Upper lobe of right lung (tissue), 1 donor: ENCODE measurements at regions not wholly inside any gene's neighbourhood (a gene's known extent, or its start where the extent isn't known, plus 50 kb on each side); places are given as distances from the start of the nearest gene placed in this dataset.
A peak's percentile ranks its signal among the peaks of the same experiment; 100 is the strongest.

Experiments used
- ATAC-seq: fragments of 200-7000 bp; cut with Tn5 transposase; one replicate; pipeline ENCODE4 v1.9.1; 2020; ENCODE audit warnings: mild to moderate bottlenecking, moderate library complexity
- DNase-seq: peaks from one replicate; pipeline ENCODE4 v3.0.0-alpha.2; 2020
- H3K27ac ChIP-seq: fragments of 200-600 bp; one replicate; pipeline ENCODE4 v1.8.0; 2022
- H3K27me3 ChIP-seq: fragments of 200-600 bp; one replicate; pipeline ENCODE4 v1.8.0; 2022; ENCODE audit warnings: mild to moderate bottlenecking
- H3K36me3 ChIP-seq: fragments of 200-600 bp; one replicate; pipeline ENCODE4 v1.8.0; 2022
- H3K4me1 ChIP-seq: fragments of 200-600 bp; one replicate; pipeline ENCODE4 v1.8.0; 2022
- H3K4me3 ChIP-seq: fragments of 200-600 bp; one replicate; pipeline ENCODE4 v1.8.0; 2022; ENCODE audit warnings: mild to moderate bottlenecking
- H3K9me3 ChIP-seq: fragments of 200-600 bp; one replicate; pipeline ENCODE4 v1.8.0; 2022
- intact Hi-C: fragments of 100-400 bp; cut with DNase I; formaldehyde crosslinking; loops from one replicate; pipeline ENCODE4 v1.11.0; 2022
- TF ChIP-seq, protein P1 (sequence below): fragments of 200-600 bp; IDR thresholded peaks from one replicate; pipeline ENCODE4 v1.8.0; 2022; ENCODE audit warnings: antibody characterized with exemption
- donor health status: DM: no; HTN: yes; CAD: no; lungs with severe emphysema.

DNA sequence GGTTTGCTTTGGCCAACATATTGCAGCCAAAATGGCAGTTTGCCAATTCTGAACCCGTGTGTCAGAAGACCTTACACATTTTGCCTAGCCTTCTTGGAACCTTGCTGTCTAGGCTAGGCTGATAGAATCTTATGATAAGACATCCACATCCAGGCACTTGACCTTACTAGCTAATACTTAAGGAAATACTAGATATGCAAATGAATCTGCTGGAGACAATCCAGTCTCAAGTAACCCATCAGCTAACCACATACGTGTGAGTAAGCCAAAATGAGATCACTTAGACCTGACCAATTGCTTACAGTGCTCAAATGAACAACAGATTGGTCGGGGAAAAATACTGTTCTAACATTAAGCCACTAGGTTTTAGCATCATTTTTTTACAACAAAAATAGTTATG, 1504.6 kb upstream of the CDH9 start:
- TF ChIP-seq, protein P1, sequence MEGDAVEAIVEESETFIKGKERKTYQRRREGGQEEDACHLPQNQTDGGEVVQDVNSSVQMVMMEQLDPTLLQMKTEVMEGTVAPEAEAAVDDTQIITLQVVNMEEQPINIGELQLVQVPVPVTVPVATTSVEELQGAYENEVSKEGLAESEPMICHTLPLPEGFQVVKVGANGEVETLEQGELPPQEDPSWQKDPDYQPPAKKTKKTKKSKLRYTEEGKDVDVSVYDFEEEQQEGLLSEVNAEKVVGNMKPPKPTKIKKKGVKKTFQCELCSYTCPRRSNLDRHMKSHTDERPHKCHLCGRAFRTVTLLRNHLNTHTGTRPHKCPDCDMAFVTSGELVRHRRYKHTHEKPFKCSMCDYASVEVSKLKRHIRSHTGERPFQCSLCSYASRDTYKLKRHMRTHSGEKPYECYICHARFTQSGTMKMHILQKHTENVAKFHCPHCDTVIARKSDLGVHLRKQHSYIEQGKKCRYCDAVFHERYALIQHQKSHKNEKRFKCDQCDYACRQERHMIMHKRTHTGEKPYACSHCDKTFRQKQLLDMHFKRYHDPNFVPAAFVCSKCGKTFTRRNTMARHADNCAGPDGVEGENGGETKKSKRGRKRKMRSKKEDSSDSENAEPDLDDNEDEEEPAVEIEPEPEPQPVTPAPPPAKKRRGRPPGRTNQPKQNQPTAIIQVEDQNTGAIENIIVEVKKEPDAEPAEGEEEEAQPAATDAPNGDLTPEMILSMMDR: no peak
- Histone ChIP-seq H3K4me1 (no peaks in the 10 kb centered on the region), H3K9me3 (no peaks in the 10 kb centered on the region), H3K36me3 (no peaks in the 10 kb centered on the region), H3K27ac (no peak overlapping the region), H3K27me3 (no peaks in the 10 kb centered on the region), H3K4me3 (no peak overlapping the region)
- intact Hi-C loops: no loop called here
- DNase-seq: no peak
- peak; percentile 81 for ATAC-seq

DNA sequence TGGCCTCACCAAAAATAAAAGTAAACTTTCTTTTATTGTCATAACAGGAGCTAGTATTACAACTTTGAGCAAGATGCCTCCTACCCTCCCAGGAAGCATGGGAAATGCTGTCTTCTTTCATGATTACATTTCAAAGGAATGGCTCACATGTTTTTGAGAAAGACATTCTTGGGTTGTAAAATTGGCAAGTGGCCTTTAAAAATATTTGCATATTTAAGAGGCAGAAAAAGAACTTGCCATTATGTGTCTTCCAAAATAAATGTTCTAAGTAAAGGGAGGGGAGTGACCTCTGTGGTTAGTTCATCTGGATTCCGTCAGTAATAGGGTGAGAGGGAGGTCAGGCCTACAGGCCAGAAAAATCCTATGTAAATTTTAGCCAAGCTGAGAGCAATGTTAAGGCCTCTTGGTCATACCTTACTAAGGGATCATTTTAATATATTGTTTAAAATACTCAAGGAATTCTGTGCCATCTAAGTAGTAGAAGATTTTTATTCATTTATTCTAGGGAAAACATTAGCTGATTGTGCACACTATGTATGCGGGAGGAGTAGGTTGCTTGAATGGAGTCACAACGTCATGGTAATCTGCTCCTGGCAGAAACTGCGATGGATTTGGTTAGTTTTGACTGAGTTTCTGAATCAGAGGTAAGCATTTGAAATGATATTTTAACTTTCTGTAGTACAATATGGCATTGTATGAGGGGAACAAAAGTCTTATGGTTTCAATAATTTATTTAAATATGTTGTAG, 1485.7 kb upstream of the CDH9 start:
- intact Hi-C loops: no loop called here
- H3K27me3 ChIP-seq: no peaks in the 10 kb centered on the region
- no peak for DNase-seq
- H3K9me3 ChIP-seq: no peaks in the 10 kb centered on the region
- peak; percentile 62 for ATAC-seq
- H3K4me3 ChIP-seq: no peak overlapping the region
- TF ChIP-seq, protein P1: no peak
- H3K27ac ChIP-seq: no peak overlapping the region
- no peaks in the 10 kb centered on the region for H3K36me3 ChIP-seq
- H3K4me1 ChIP-seq: peaks cover 5% of the 10 kb centered on the region

DNA sequence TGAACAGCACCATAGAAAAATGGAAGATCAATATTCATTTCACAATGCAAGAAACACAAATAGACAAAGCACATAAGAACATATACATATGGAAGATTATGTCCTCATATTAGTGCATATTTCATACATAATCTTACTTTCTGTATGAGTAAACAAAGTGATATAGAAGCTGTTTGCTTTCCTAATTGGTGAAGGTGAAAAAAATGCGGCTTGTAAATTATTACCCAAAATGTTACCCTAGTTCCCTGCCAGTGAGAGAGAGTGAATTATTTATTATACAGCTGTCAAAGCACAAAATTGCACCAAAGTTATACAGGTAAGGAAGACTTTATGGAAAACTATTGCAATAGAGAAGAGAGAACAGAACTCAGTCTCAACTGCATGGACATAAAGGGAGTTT, 1485.0 kb upstream of the CDH9 start:
- peaks cover 5% of the 10 kb centered on the region for H3K4me1 ChIP-seq
- no peak for ATAC-seq

DNA sequence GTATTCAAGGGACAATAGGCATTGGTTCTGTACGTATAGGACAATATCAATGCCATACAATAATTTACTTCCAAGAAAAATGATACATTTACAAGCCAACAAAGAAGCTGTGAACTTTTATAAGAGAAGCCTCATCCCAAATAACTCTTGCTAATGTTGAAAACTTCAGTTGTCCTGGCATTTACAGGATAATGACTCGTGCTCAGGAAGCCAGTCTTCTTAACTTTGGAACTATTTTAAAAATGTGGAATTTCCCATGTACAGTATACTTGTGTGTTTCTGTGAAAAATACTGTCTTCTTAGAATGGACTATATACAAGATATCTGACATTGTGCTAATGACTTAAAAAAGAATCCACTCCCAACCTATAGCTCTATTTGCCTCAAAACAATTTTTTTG, 1479.3 kb upstream of the CDH9 start:
- Histone ChIP-seq H3K27me3 (no peaks in the 10 kb centered on the region), H3K36me3 (no peaks in the 10 kb centered on the region), H3K4me3 (no peak overlapping the region), H3K9me3 (no peaks in the 10 kb centered on the region), H3K27ac (no peak overlapping the region), H3K4me1 (no peaks in the 10 kb centered on the region)
- TF ChIP-seq, protein P1: no peak
- DNase-seq: no peak
- intact Hi-C loops: no loop called here
- no peak for ATAC-seq

More for the DNA sequence above, 1485.0 kb upstream of the CDH9 start:
- TF ChIP-seq, protein P1: no peak
- Histone ChIP-seq H3K36me3 (no peaks in the 10 kb centered on the region), H3K9me3 (no peaks in the 10 kb centered on the region), H3K27me3 (no peaks in the 10 kb centered on the region), H3K4me3 (no peak overlapping the region), H3K27ac (no peak overlapping the region)
- intact Hi-C loops: no loop called here
- no peak for DNase-seq

DNA sequence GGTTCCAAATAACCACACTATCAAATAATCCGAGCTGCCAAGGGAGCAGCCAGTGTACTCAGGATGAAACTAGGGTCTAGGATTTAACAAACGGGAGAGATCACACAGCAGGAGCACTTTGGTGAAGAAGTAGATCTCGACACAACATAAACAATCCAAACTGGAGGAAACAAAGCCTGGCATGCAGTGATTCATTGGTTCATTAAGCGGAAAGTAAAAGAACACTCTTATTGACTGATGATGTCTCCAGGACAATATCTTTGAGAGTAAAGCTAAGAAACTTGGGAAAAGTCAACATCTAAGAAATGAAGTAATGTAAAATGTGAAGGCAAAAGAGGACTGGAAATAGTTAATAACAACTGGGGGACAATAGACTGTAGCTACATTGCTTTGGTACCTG, 1478.3 kb upstream of the CDH9 start:
- Histone ChIP-seq H3K4me3 (no peak overlapping the region), H3K4me1 (no peaks in the 10 kb centered on the region), H3K27me3 (no peaks in the 10 kb centered on the region), H3K9me3 (no peaks in the 10 kb centered on the region), H3K36me3 (no peaks in the 10 kb centered on the region), H3K27ac (no peak overlapping the region)
- TF ChIP-seq, protein P1: no peak
- intact Hi-C loops: no loop called here
- no peak for DNase-seq
- no peak for ATAC-seq

DNA sequence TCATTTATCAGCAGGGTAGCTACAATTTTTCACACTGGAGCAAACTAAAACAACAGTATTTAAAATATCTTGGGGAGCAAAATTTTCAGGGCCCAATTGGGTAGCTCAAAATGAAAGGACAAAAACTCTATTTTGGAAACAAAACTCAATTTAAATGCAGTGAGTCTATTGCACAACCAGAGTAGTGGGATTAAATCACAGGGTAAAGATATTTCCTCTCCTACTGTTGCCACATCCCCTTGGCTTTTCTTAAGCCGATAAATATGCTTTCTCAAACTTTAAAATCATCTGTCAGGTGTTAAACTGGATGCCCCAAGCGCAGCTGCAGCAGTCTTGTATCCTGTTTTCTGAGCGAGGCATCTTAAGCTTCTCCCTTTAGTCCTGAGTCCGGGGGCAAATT, 1474.3 kb upstream of the CDH9 start:
- ATAC-seq: no peak

More for the DNA sequence above, 1474.3 kb upstream of the CDH9 start:
- no peaks in the 10 kb centered on the region for H3K36me3 ChIP-seq
- DNase-seq: no peak
- no peak overlapping the region for H3K27ac ChIP-seq
- TF ChIP-seq, protein P1: no peak
- no peaks in the 10 kb centered on the region for H3K9me3 ChIP-seq
- intact Hi-C loops: no loop called here
- H3K27me3 ChIP-seq: no peaks in the 10 kb centered on the region
- H3K4me3 ChIP-seq: no peak overlapping the region
- H3K4me1 ChIP-seq: no peaks in the 10 kb centered on the region
